LoVo (cell line): ENCODE measurements at regions not wholly inside any gene's neighbourhood (a gene's known extent, or its start where the extent isn't known, plus 50 kb on each side); places are given as distances from the start of the nearest gene placed in this dataset.

Experiments used
- DNase-seq: peaks from one replicate; pipeline ENCODE4 v3.0.0-alpha.2; 2016; ENCODE audit warnings: low spot score

DNA sequence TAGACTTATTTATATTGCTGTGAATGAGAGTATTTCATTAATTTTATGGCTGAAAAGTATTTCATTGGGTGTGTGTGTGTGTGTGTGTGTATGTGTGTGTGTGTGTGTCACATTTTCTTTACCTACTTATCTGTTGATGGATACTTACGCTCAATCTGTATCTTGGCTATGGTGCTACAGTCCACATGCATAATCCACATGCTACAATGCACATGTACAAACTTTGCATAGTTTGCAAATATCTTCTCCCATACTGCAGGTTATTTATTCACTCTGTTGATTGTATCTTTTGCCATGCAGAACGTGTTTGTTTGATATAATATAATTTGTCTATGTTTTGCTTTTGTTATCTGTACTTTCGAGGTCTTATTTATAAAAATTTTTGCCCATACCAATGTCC lies 167.8 kb downstream of the RAB28 start:
- DNase-seq = no peak

DNA sequence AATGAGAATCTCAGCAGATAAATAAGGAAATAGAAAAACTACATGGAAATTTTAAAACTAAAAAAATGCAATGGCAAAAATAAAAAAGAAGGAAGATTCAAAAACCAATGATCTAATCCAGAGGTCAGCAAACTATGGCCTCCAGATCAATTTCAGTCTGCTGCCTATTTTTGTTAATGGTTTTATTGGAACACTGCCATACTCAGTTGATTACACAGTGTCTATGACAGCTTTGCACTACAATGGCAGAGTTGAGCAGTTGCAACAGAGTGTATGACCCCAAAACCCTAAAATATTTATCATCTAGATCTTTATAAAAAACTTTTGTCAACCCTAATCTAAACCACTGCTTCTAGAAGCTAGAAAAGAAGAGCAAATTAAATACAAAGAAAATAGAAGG lies 170.3 kb downstream of the RAB28 start:
- DNase-seq = no peak

- no peak for DNase-seq
These were observed 171.9 kb downstream of the RAB28 start for GRCh38 chr4:13312264-13312663.

- DNase-seq = no peak
These were observed 174.4 kb downstream of the RAB28 start for GRCh38 chr4:13309751-13310150.

DNA sequence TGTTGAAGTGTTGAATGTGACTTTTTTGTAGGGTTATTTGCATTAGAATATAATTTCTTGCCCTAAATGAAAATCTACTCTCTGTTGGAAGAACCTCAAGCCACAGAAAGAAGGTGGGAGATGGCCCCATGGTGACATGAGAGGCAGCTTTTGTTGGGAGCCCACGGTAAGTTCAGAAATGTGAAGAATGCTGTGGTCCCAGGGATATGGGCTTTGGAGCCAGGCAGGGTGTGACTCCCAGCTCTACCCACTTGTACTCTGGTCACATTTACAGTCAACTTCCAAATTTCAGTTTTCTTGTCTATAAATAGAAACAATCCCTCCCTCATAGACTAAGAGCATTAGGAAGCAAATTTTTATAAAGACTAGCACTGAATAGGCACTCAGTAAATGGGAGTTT lies 177.8 kb downstream of the RAB28 start:
- DNase-seq = no peak

GRCh38 chr4:13302876-13303275 lies 181.3 kb downstream of the RAB28 start:
- no peak for DNase-seq

DNA sequence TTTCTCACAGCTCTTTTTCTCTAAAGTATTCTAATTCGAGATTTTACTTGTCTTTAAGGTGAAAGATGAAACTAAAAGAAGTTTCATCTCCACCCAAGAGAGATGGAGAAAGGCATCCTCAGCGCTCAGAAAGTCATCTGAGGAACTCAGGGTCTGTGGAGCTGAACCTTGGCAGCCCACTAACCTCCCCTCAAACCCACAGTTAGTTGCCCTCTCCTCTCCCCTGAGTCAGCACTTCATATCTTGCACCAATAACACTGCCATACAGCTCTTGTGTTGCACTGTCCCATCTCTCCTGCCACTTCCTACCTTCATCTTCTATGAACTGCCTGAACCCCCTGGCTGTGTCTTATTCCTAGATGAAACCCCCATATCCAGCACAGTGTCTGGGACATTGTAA lies 184.8 kb downstream of the RAB28 start:
- no peak for DNase-seq

- no peak for DNase-seq
These were observed 185.5 kb downstream of the RAB28 start for GRCh38 chr4:13298655-13299054.

GRCh38 chr4:13296986-13297385 lies 187.2 kb downstream of the RAB28 start:
- no peak for DNase-seq

- no peak for DNase-seq
These were observed 189.1 kb downstream of the RAB28 start for GRCh38 chr4:13294961-13295605.

DNA sequence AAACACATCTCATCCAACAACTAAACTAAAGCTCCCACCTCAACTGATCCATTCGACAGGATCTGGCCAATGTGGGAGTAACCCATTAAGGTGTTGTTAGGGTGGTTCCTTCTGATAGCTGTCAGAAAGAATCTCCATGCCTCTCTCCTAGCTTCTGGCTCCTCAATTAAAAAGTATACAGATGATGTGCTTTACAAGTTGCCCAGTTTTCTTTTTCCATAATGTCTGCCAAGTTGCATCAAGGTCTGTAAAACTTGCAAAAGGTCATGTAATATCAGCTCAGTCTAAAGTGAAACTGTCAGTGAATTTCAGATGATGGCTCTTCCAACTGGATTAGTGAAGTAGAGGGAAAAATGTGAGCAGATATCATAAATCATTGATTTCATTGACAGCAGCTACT lies 191.8 kb downstream of the RAB28 start:
- DNase-seq = no peak

GRCh38 chr4:13289391-13289790 lies 194.7 kb downstream of the RAB28 start:
- no peak for DNase-seq

DNA sequence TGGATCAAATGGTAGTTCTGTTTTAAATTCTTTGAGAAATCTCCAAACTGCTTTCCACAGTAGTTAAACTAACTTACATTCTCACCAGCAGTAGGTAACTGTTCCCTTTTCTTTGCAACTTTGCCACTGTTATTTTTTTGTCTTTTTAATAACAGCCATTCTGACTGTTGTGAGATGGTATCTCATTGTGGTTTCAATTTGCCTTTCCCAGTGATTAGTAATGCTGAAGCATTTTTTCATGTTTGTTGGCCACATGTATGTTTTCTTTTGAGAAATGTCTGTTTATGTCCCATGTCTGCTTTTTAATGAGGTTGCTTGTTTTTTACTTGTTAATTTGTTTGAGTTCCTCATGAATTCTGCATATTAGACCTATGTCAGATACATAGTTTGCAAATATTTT lies 198.8 kb downstream of the RAB28 start:
- DNase-seq = no peak

DNA sequence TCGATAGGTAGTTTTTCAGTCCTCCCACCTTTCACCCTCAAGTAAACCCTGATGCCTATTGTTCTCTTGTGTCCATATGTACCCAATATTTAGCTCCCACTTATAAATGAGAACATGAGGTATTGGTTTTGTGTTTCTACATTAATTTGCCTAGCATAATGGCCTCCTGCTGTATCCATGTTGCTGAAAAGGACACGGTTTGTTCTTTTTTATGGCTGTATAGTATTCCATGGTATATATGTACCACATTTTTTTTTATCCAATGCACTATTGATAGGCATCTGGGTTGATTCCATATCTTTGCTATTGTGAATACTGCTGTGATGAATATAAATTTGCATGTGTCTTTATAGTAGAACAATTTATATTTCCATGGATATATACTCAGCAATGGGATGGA lies 199.2 kb downstream of the RAB28 start:
- DNase-seq = no peak

DNA sequence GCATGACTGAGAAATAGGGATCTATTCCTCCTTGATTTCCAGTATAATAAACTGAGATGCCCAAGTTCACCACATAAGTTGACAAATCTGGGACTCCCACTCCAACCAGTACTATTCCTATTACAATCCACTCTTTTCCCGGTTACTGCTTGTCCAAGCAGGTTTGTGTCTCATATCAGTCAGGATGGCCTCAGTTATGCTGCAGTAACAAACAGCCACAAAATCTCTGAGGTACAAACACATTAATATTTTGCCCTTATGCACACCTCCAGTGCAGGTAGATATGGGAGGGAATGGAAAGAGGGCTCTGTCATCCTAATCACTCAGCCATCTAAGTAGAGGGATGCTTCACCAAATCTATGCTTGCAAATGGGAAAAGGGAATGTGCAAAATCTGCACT lies 207.8 kb downstream of the RAB28 start:
- DNase-seq = no peak

DNA sequence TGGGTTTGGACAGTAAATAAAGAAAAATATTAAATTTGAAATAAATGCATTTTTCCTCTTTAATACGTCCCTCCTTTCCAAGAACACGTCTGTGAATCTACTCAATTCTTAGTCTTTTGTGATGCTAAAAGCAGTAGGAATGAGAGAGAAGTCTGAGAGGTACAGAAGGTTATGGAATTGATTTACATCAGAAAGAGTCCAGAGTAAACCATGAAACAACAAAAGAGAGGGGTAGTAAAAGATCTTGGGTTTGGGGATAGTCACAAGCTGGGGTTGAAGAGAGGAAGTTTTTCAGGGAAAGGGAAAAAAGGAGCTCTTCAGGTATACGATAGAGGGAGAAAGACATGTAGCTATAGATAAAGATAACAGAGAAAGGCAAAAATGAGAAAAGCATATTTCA lies 215.4 kb downstream of the RAB28 start:
- DNase-seq = no peak

DNA sequence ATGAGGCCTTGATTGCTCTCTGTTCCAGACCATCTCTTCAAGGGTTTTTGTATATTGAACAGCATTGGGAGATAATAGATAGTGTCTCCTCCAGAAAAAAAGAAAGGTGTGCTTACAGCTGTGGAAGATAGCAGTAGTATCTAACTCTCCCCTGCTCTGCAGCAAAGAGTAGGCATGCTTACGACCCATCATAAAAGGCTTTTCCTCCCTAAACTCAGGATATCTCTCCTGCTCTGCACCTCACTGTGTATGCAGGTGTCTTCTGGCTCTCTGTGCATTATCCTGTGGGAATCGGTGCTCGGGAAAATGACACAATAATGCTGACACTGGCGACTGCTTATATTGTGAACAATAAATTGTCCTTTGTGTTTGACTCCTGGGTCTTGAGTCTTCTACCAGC lies 216.0 kb downstream of the RAB28 start:
- no peak for DNase-seq

GRCh38 chr4:13267091-13267490 lies 217.0 kb downstream of the RAB28 start:
- DNase-seq = no peak

DNA sequence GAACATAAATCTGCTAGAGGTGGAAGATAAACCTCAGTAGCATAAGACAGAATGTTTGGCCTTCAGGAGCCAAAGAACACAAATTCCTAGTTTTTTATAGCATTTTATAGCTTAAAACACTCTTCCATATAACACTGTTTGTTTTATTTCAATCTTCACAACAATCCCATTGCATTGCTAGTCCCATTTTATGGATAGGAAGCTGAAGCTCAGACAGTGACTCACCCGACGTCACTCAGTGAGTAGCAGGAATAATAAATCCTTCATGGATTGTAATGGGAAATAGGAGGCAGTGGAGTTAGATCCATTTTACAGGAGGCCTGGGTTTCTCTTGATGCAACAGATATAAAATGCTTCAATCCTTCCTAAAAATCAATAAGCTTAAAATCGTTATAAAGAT lies 217.5 kb downstream of the RAB28 start:
- DNase-seq = no peak

GRCh38 chr4:13263967-13264525 lies 220.1 kb downstream of the RAB28 start:
- DNase-seq = no peak

GRCh38 chr4:13262816-13263215 lies 221.3 kb downstream of the RAB28 start:
- no peak for DNase-seq

GRCh38 chr4:13261486-13262257 lies 222.5 kb downstream of the RAB28 start:
- DNase-seq = no peak

- DNase-seq = no peak
These were observed 223.6 kb downstream of the RAB28 start for GRCh38 chr4:13260513-13260912.

- DNase-seq = no peak
These were observed 233.9 kb downstream of the RAB28 start for GRCh38 chr4:13250263-13250662.
